SU-DHL-6 (cell line): ENCODE measurements at regions not wholly inside any gene's neighbourhood (a gene's known extent, or its start where the extent isn't known, plus 50 kb on each side); places are given as distances from the start of the nearest gene placed in this dataset.

Experiments
- EZH2phosphoT487 ChIP-seq: fragments of 200-600 bp; sonication (generic), shearing (Covaris generic); conservative IDR thresholded peaks from 2 replicates; pipeline ENCODE4 v1.6.1; 2018; ENCODE audit warnings: mild to moderate bottlenecking, antibody characterized with exemption, low read length, moderate library complexity, mixed read lengths
- TF ChIP-seq, protein P1 (sequence below): fragments of 200-600 bp; sonication (generic); IDR thresholded peaks from one replicate; pipeline ENCODE4 v1.5.1; 2017; ENCODE audit warnings: antibody characterized with exemption, mild to moderate bottlenecking, low read length, moderate library complexity; ENCODE audit not compliant: insufficient read depth, poor library complexity, severe bottlenecking

DNA sequence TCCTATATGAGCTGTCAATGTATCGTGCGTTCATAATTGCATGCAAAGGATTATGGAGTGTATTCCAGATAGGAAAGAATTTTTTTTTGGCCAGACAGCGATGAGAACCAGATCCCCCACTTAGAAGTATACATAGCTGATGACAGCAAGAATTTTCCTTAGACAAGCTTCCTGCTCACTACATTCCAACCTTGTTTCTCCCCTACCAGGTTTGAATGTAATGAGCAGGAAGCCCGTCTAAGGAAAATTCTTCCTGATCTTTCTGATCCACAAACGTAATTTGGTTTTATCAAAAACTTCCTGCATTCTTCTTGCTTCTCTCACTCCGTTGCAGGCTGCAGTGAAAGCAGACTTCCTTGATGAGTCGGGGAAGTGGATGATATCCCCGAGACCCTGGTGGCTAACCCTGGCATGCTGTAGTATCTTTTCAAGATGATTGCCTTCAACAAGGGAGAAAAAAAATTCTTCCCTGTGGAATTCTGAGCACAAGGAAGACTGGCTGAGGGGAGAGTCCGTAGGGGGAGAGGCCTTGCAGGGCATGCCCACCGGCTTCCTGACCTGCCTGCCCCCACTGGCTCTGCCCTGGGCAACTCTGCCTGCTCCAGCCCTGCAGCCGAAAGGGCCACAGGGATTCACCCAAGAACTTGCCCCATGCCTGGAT, 243.1 kb downstream of the TLE3 start:
- TF ChIP-seq, protein P1, sequence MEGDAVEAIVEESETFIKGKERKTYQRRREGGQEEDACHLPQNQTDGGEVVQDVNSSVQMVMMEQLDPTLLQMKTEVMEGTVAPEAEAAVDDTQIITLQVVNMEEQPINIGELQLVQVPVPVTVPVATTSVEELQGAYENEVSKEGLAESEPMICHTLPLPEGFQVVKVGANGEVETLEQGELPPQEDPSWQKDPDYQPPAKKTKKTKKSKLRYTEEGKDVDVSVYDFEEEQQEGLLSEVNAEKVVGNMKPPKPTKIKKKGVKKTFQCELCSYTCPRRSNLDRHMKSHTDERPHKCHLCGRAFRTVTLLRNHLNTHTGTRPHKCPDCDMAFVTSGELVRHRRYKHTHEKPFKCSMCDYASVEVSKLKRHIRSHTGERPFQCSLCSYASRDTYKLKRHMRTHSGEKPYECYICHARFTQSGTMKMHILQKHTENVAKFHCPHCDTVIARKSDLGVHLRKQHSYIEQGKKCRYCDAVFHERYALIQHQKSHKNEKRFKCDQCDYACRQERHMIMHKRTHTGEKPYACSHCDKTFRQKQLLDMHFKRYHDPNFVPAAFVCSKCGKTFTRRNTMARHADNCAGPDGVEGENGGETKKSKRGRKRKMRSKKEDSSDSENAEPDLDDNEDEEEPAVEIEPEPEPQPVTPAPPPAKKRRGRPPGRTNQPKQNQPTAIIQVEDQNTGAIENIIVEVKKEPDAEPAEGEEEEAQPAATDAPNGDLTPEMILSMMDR, result no peak
- no peak for TF ChIP-seq EZH2phosphoT487
